ENCODE measurements at regions not wholly inside any gene's neighbourhood (a gene's known extent, or its start where the extent isn't known, plus 50 kb on each side); places are given as distances from the start of the nearest gene placed in this dataset.

- no peak for DNase-seq
Observed at GRCh38 chr2:29974086-29974485, 52.7 kb upstream of the ALK start.

- DNase-seq = no peak
Observed at GRCh38 chr2:29977284-29977683, 55.9 kb upstream of the ALK start.

GRCh38 chr2:29981402-29981801 lies 60.0 kb upstream of the ALK start:
- DNase-seq = no peak

- DNase-seq = no peak
Observed at GRCh38 chr2:29983308-29983707, 61.9 kb upstream of the ALK start.

GRCh38 chr2:29987146-29987545 lies 65.8 kb upstream of the ALK start:
- DNase-seq = no peak

- no peak for DNase-seq
Observed at GRCh38 chr2:29990129-29990528, 68.7 kb upstream of the ALK start.

GRCh38 chr2:29991086-29991485 lies 69.7 kb upstream of the ALK start:
- DNase-seq = no peak

- no peak for DNase-seq
Observed at GRCh38 chr2:29995241-29995640, 73.9 kb upstream of the ALK start.

- no peak for DNase-seq
Observed at GRCh38 chr2:30003128-30003527, 81.7 kb upstream of the ALK start.

GRCh38 chr2:30022444-30023071 lies 101.2 kb upstream of the ALK start:
- DNase-seq = no peak

- no peak for DNase-seq
Observed at GRCh38 chr2:30024281-30024680, 102.9 kb upstream of the ALK start.

GRCh38 chr2:30026091-30027055 lies 105.0 kb upstream of the ALK start:
- no peak for DNase-seq

- DNase-seq = no peak
Observed at GRCh38 chr2:30029804-30030203, 108.4 kb upstream of the ALK start.

- no peak for DNase-seq
Observed at GRCh38 chr2:30030361-30030760, 109.0 kb upstream of the ALK start.

- DNase-seq = no peak
Observed at GRCh38 chr2:30031184-30031583, 109.8 kb upstream of the ALK start.

- DNase-seq = no peak
Observed at GRCh38 chr2:30034052-30034775, 112.6 kb upstream of the YPEL5 start.

- no peak for DNase-seq
Observed at GRCh38 chr2:30037016-30037415, 109.8 kb upstream of the YPEL5 start.

- DNase-seq = no peak
Observed at GRCh38 chr2:30038419-30038818, 108.4 kb upstream of the YPEL5 start.

GRCh38 chr2:30039101-30039500 lies 107.7 kb upstream of the YPEL5 start:
- DNase-seq = no peak

- peak in 1 of 5 experiments; percentile 3 for DNase-seq
Observed at GRCh38 chr2:30040147-30040546, 106.7 kb upstream of the YPEL5 start.

GRCh38 chr2:30041884-30042283 lies 104.9 kb upstream of the YPEL5 start:
- DNase-seq = no peak

GRCh38 chr2:30046396-30046795 lies 100.4 kb upstream of the YPEL5 start:
- DNase-seq = no peak

GRCh38 chr2:30046979-30047378 lies 99.8 kb upstream of the YPEL5 start:
- DNase-seq = no peak

All from T-helper 2 cell (primary cell).